ENCODE measurements at regions not wholly inside any gene's neighbourhood (a gene's known extent, or its start where the extent isn't known, plus 50 kb on each side); places are given as distances from the start of the nearest gene placed in this dataset.

GRCh38 chr3:187807086-187807862 is 62.0 kb upstream of the BCL6 start:
- TF ChIP-seq SUZ12 (IDR thresholded peaks at IDR 0.05; ENCODE audit: extremely low read depth, insufficient read depth, insufficient read length) (no peak), ZNF274 (IDR thresholded peaks at IDR 0.05; ENCODE audit: low read depth, low read length) (no peak), YY1 (IDR thresholded peaks at IDR 0.05; ENCODE audit: insufficient read depth, insufficient read length) (no peak)
